ENCODE measurements at regions not wholly inside any gene's neighbourhood (a gene's known extent, or its start where the extent isn't known, plus 50 kb on each side); places are given as distances from the start of the nearest gene placed in this dataset.

DNA sequence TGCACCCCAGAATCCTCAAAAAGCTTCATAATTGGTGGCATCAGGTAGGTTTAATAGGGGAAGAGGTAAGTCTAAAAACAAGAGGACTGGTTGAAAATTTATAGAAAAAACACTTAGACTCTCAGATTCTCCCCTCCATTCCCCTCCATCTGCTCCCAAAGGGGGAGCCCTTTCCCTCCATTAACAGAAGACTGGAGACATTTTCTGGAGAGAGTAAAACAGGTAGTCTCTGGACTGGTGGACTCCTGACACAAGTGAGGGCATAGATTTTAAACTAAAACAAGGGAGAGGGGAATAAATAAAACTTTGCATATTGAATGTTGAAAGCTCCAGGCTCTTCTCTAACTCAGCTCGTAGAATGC, 54.0 kb upstream of the IPO9 start:
- ChIA-PET CTCF (ENCODE audit: partially characterized antibody) (interaction anchor here (0.6 to 6.2 kb wide), 18 partner anchors 10 to 262 kb away, joined by 3 to 44 read pairs (median 5); no protein-coding TSS in a partner anchor), POLR2A (ENCODE audit: partially characterized antibody) (interaction anchor here (1.7 kb wide), 1 partner anchor 56 kb away, joined by 4 read pairs; no protein-coding TSS in a partner anchor)
- H4K91ac ChIP-seq (replicated peaks; ENCODE audit: insufficient read length, low read length) = no peak overlapping the region
- H3K23ac ChIP-seq (ENCODE audit: insufficient read length) = no peak overlapping the region
- no peak overlapping the region for H2BK15ac ChIP-seq (ENCODE audit: low read length)
- no peak overlapping the region for H3K56ac ChIP-seq (replicated peaks; ENCODE audit: insufficient read length, low read depth, low read length)
- no peak overlapping the region for H2BK20ac ChIP-seq (ENCODE audit: low read length)
- H3K9ac ChIP-seq (replicated peaks in 1 of 4; ENCODE audit: extremely low read depth in 1 of 4, low read depth in 3 of 4, low read length in 3 of 4) = no peak overlapping the region
- H2BK12ac ChIP-seq (ENCODE audit: low read depth, low read length) = no peak overlapping the region
- no peak overlapping the region for H2AFZ ChIP-seq (ENCODE audit: low read length)
- no peak overlapping the region for H3K4me2 ChIP-seq (ENCODE audit: insufficient read depth in 1 of 2, low read depth in 2 of 2, low read length in 2 of 2)
- no peak overlapping the region for H3K14ac ChIP-seq (ENCODE audit: insufficient read length)
- FAIRE-seq (no peak), DNase-seq (ENCODE audit: low read depth in 1 of 2, low spot score in 2 of 2) (no peak)
- no peak overlapping the region for H3K27ac ChIP-seq (ENCODE audit: low read depth, low read length)
- no peak overlapping the region for H2BK5ac ChIP-seq (ENCODE audit: low read depth, low read length)
- peaks cover 8 to 10% of the 10 kb centered on the region in 2 experiments for H3K9me3 ChIP-seq (ENCODE audit: insufficient read depth in 2 of 2, low read depth in 1 of 2, low read length in 1 of 2)
- no peaks in the 10 kb centered on the region for H4K20me1 ChIP-seq (replicated peaks in 1 of 2; ENCODE audit: control insufficient read depth in 1 of 2, insufficient read depth in 2 of 2, low read length in 2 of 2)
- H3K23me2 ChIP-seq (ENCODE audit: low read depth, low read length) = no peaks in the 10 kb centered on the region; the same call in 1 of the 2 replicates
- H4K8ac ChIP-seq (ENCODE audit: extremely low read depth, insufficient read depth, low read length) = no peak overlapping the region
- H3K4ac ChIP-seq (replicated peaks; ENCODE audit: insufficient read length, low read depth, low read length) = no peak overlapping the region
- no peaks in the 10 kb centered on the region for H3K4me1 ChIP-seq (replicated peaks in 1 of 4; ENCODE audit: control insufficient read depth in 3 of 4, insufficient read depth in 4 of 4, low read length in 3 of 4)
- H3K18ac ChIP-seq (ENCODE audit: extremely low read depth, low read length) = no peak overlapping the region
- no peaks in the 10 kb centered on the region for H3K36me3 ChIP-seq (ENCODE audit: control insufficient read depth in 2 of 4, insufficient read depth in 4 of 4, low read length in 3 of 4)
- H3K79me2 ChIP-seq (ENCODE audit: control insufficient read depth in 1 of 2, insufficient read depth in 2 of 2, low read length in 2 of 2) = no peaks in the 10 kb centered on the region
- no peak overlapping the region for H2BK120ac ChIP-seq (replicated peaks; ENCODE audit: low read depth, low read length)
- no peaks in the 10 kb centered on the region for H3K79me1 ChIP-seq (ENCODE audit: low read depth, low read length)
- no peak overlapping the region for H3K4me3 ChIP-seq (ENCODE audit: extremely low read depth in 1 of 4, insufficient read depth in 2 of 4, low read depth in 3 of 4, low read length in 4 of 4)
- no peak overlapping the region for H2AK5ac ChIP-seq (ENCODE audit: low read depth, low read length)
- no peaks in the 10 kb centered on the region for H3K27me3 ChIP-seq (replicated peaks in 1 of 4; ENCODE audit: control insufficient read depth in 3 of 4, extremely low read depth in 1 of 4, insufficient read depth in 3 of 4, low read length in 3 of 4)
- WGBS, 2 experiments (ENCODE audit: extremely low coverage in 1 of 2, insufficient coverage in 1 of 2, insufficient read length in 1 of 2, insufficient replicate concordance in 2 of 2, low coverage in 1 of 2, low lambda C conversion rate in 2 of 2, missing lambda C conversion rate in 1 of 2) = 86% methylated on average over 1 of the region's 1 CpG; no CpG with 5 or more reads in 1 of the 2 experiments
- no peak overlapping the region for H4K5ac ChIP-seq (ENCODE audit: insufficient read length, low read depth, low read length)
- TF ChIP-seq TCF12 (IDR thresholded peaks at IDR 0.05; ENCODE audit: low read depth, low read length) (no peak), POLR2AphosphoS5 (IDR thresholded peaks at IDR 0.05; ENCODE audit: low read depth, low read length) (no peak), TEAD4 (IDR thresholded peaks at IDR 0.05; ENCODE audit: low read depth, low read length) (no peak), EGR1 (IDR thresholded peaks at IDR 0.05; ENCODE audit: borderline replicate concordance, low read depth, low read length) (no peak), SP2 (IDR thresholded peaks at IDR 0.05; ENCODE audit: low read length) (no peak), TAF1 (IDR thresholded peaks at IDR 0.05; ENCODE audit: low read depth, low read length) (no peak), JUND (IDR thresholded peaks at IDR 0.05; ENCODE audit: low read length) (no peak), YY1 (IDR thresholded peaks at IDR 0.05; ENCODE audit: low read depth, low read length) (no peak), BACH1 (IDR thresholded peaks at IDR 0.05; ENCODE audit: low read length) (no peak), JUN (IDR thresholded peaks at IDR 0.05; ENCODE audit: low read depth, low read length) (no peak), ZNF274 (IDR thresholded peaks at IDR 0.05; ENCODE audit: borderline replicate concordance, extremely low read depth, low read length) (no peak), POU5F1 (IDR thresholded peaks at IDR 0.05; ENCODE audit: low read depth, low read length) (no peak), MAFK (IDR thresholded peaks at IDR 0.05; ENCODE audit: low read depth, low read length) (no peak), RAD21 (IDR thresholded peaks at IDR 0.05 in 1 of 2, conservative IDR thresholded peaks at IDR 0.05 in 1 of 2; ENCODE audit: low read depth in 2 of 2, low read length in 2 of 2) (no peak), BCL11A (IDR thresholded peaks at IDR 0.05; ENCODE audit: low read depth in 2 of 2, low read length in 2 of 2) (no peak)
- TF ChIP-seq, protein P1, sequence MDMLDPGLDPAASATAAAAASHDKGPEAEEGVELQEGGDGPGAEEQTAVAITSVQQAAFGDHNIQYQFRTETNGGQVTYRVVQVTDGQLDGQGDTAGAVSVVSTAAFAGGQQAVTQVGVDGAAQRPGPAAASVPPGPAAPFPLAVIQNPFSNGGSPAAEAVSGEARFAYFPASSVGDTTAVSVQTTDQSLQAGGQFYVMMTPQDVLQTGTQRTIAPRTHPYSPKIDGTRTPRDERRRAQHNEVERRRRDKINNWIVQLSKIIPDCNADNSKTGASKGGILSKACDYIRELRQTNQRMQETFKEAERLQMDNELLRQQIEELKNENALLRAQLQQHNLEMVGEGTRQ (IDR thresholded peaks at IDR 0.05; ENCODE audit: low read length) = no peak

Data from H1 (cell line).